ENCODE measurements at regions not wholly inside any gene's neighbourhood (a gene's known extent, or its start where the extent isn't known, plus 50 kb on each side); places are given as distances from the start of the nearest gene placed in this dataset.

GRCh38 chr3:22593638-22594037, 609.5 kb upstream of the UBE2E2 start:
- no peak for DNase-seq (ENCODE audit: low read depth)

GRCh38 chr3:22594990-22595389, 608.1 kb upstream of the UBE2E2 start:
- no peak for DNase-seq (ENCODE audit: low read depth)

- no peak for DNase-seq (ENCODE audit: low read depth)
Measured at GRCh38 chr3:22606461-22606860, 596.7 kb upstream of the UBE2E2 start.

- no peak for DNase-seq (ENCODE audit: low read depth)
Measured at GRCh38 chr3:22606938-22607337, 596.2 kb upstream of the UBE2E2 start.

GRCh38 chr3:22608093-22608492, 595.0 kb upstream of the UBE2E2 start:
- no peak for DNase-seq (ENCODE audit: low read depth)

GRCh38 chr3:22608721-22609120, 594.4 kb upstream of the UBE2E2 start:
- no peak for DNase-seq (ENCODE audit: low read depth)

- no peak for DNase-seq (ENCODE audit: low read depth)
Measured at GRCh38 chr3:22609139-22609538, 594.0 kb upstream of the UBE2E2 start.

GRCh38 chr3:22612927-22613326, 590.2 kb upstream of the UBE2E2 start:
- no peak for DNase-seq (ENCODE audit: low read depth)

GRCh38 chr3:22615790-22616189, 587.3 kb upstream of the UBE2E2 start:
- no peak for DNase-seq (ENCODE audit: low read depth)

- no peak for DNase-seq (ENCODE audit: low read depth)
Measured at GRCh38 chr3:22617372-22617771, 585.8 kb upstream of the UBE2E2 start.

GRCh38 chr3:22620498-22620897, 582.6 kb upstream of the UBE2E2 start:
- DNase-seq (ENCODE audit: low read depth): no peak

GRCh38 chr3:22621205-22621809, 581.8 kb upstream of the UBE2E2 start:
- no peak for DNase-seq (ENCODE audit: low read depth)

- no peak for DNase-seq (ENCODE audit: low read depth)
Measured at GRCh38 chr3:22627993-22628499, 575.1 kb upstream of the UBE2E2 start.

GRCh38 chr3:22632536-22632935, 570.6 kb upstream of the UBE2E2 start:
- no peak for DNase-seq (ENCODE audit: low read depth)

GRCh38 chr3:22634433-22634832, 568.7 kb upstream of the UBE2E2 start:
- no peak for DNase-seq (ENCODE audit: low read depth)

GRCh38 chr3:22659651-22660475, 543.3 kb upstream of the UBE2E2 start:
- no peak for DNase-seq (ENCODE audit: low read depth)

GRCh38 chr3:22660606-22661005, 542.5 kb upstream of the UBE2E2 start:
- no peak for DNase-seq (ENCODE audit: low read depth)

GRCh38 chr3:22661121-22661700, 541.9 kb upstream of the UBE2E2 start:
- no peak for DNase-seq (ENCODE audit: low read depth)

- no peak for DNase-seq (ENCODE audit: low read depth)
Measured at GRCh38 chr3:22665528-22665927, 537.6 kb upstream of the UBE2E2 start.

GRCh38 chr3:22666736-22667135, 536.4 kb upstream of the UBE2E2 start:
- no peak for DNase-seq (ENCODE audit: low read depth)

GRCh38 chr3:22671848-22672247, 531.3 kb upstream of the UBE2E2 start:
- DNase-seq (ENCODE audit: low read depth): no peak

GRCh38 chr3:22684739-22685138, 518.4 kb upstream of the UBE2E2 start:
- no peak for DNase-seq (ENCODE audit: low read depth)

- DNase-seq (ENCODE audit: low read depth): no peak
Measured at GRCh38 chr3:22685597-22685996, 517.5 kb upstream of the UBE2E2 start.
